A549 (cell line): ENCODE measurements at regions not wholly inside any gene's neighbourhood (a gene's known extent, or its start where the extent isn't known, plus 50 kb on each side); places are given as distances from the start of the nearest gene placed in this dataset.

Experiments used
- ATAC-seq, 2 experiments: fragments of 200-7000 bp in 1 of 2; fragments of >200 bp in 1 of 2; cut with Nextera tagmentation in 1 of 2; cut with Tn5 transposase in 1 of 2; 3 replicates each; pipeline versions ENCODE4 v1.8.0 to v1.9.1; 2018 to 2020; ENCODE audit warnings: mild to moderate bottlenecking in 1 of 2, moderate library complexity in 1 of 2
- CTCF ChIA-PET: fragments of 300-600 bp; sonication (Branson Sonifier 250); formaldehyde crosslinking; extraction: SDS; loops from one replicate; lab custom pipeline; 2021; ENCODE audit warnings: antibody characterized with exemption, inconsistent platforms; lab: Yijun Ruan, JAX
- POLR2A ChIA-PET: fragments of 350-600 bp; formaldehyde crosslinking; extraction: SDS; loops from one replicate; lab custom pipeline; 2021; ENCODE audit warnings: antibody characterized with exemption, inconsistent platforms; lab: Yijun Ruan, JAX
- DNase-seq, 2 experiments: peaks; one replicate each; pipeline versions ENCODE4 v3.0.0 to v3.0.0-alpha.2; 2011 to 2016; ENCODE audit warnings: low read depth in 1 of 2, low spot score in 1 of 2
- FAIRE-seq: peaks from 2 replicates; lab custom pipeline; 2011; peaks lifted over from hg19 to GRCh38; lab: Jason Lieb, UNC
- H3K27ac ChIP-seq, 2 experiments: fragments of >200 bp; sonication (Bioruptor Twin); formaldehyde crosslinking; 3 replicates each; pipeline ENCODE4 v1.5.1; 2016 to 2017
- H3K4me1 ChIP-seq: fragments of >200 bp; sonication (Bioruptor Twin); formaldehyde crosslinking; 3 replicates; pipeline ENCODE4 v1.6.1; 2016
- H3K4me2 ChIP-seq: fragments of >200 bp; sonication (Bioruptor Twin); formaldehyde crosslinking; 3 replicates; pipeline ENCODE4 v1.6.1; 2016
- H3K4me3 ChIP-seq: fragments of >200 bp; sonication (Bioruptor Twin); formaldehyde crosslinking; 3 replicates; pipeline ENCODE4 v1.5.1; 2016
- H3K9me3 ChIP-seq: fragments of >200 bp; sonication (Bioruptor Twin); formaldehyde crosslinking; 3 replicates; pipeline ENCODE4 v1.6.1; 2016
- BHLHE40 ChIP-seq: IDR thresholded peaks from 2 replicates; pipeline ENCODE4 v1.6.1; 2012; ENCODE audit warnings: low read depth, low read length, inconsistent platforms
- CBX8 ChIP-seq: fragments of 200-600 bp; sonication (generic); IDR thresholded peaks from 2 replicates; pipeline ENCODE4 v1.6.1; 2016
- CEBPB ChIP-seq, 2 experiments: fragments of >200 bp in 1 of 2; sonication (Bioruptor Twin) in 1 of 2; formaldehyde crosslinking in 1 of 2; IDR thresholded peaks; 2 replicates each; pipeline ENCODE4 v1.6.1; 2012 to 2016
- CHD4 ChIP-seq: fragments of 200-600 bp; sonication (generic); IDR thresholded peaks from 2 replicates; pipeline ENCODE4 v1.6.1; 2016; ENCODE audit warnings: antibody characterized with exemption, mild to moderate bottlenecking, borderline replicate concordance
- EHF ChIP-seq: fragments of 250-450 bp; sonication (Bioruptor Pico); IDR thresholded peaks from 2 replicates; pipeline ENCODE4 v1.5.0; 2020; ENCODE audit warnings: mild to moderate bottlenecking
- EP300 ChIP-seq, 2 experiments: fragments of >200 bp; sonication (Bioruptor Twin); formaldehyde crosslinking; IDR thresholded peaks; 2 replicates in 1 of 2; 3 replicates in 1 of 2; pipeline ENCODE4 v1.6.1; 2016 to 2017
- FOSB ChIP-seq: fragments of 250-450 bp; sonication (Bioruptor Pico); IDR thresholded peaks from 2 replicates; pipeline ENCODE4 v1.5.0; 2020; ENCODE audit warnings: mild to moderate bottlenecking, moderate library complexity
- HEYL ChIP-seq: fragments of 250-450 bp; sonication (Bioruptor Pico); IDR thresholded peaks from 2 replicates; pipeline ENCODE4 v1.8.0; 2021; ENCODE audit warnings: mild to moderate bottlenecking, moderate library complexity
- HOXB5 ChIP-seq: fragments of 250-450 bp; sonication (Bioruptor Pico); IDR thresholded peaks from 2 replicates; pipeline ENCODE4 v1.5.0; 2020; ENCODE audit warnings: mild to moderate bottlenecking, moderate library complexity
- JUN ChIP-seq, 2 experiments: fragments of >200 bp; sonication (Bioruptor Twin); formaldehyde crosslinking; IDR thresholded peaks; 2 replicates in 1 of 2; 3 replicates in 1 of 2; pipeline ENCODE4 v1.6.1; 2016 to 2017
- KDM5A ChIP-seq: fragments of 200-600 bp; sonication (generic); IDR thresholded peaks from 2 replicates; pipeline ENCODE4 v1.6.1; 2016; ENCODE audit warnings: antibody characterized with exemption, mild to moderate bottlenecking
- MAZ ChIP-seq: fragments of 150-350 bp; IDR thresholded peaks from 2 replicates; pipeline ENCODE4 v1.6.1; 2014; ENCODE audit warnings: antibody characterized with exemption, low read depth, low read length, borderline replicate concordance
- NFE2L2 ChIP-seq: fragments of 150-350 bp; conservative IDR thresholded peaks from 2 replicates; pipeline ENCODE4 v1.6.1; 2014; ENCODE audit warnings: low read length
- NPAS2 ChIP-seq: fragments of 250-450 bp; sonication (Bioruptor Pico); IDR thresholded peaks from 2 replicates; pipeline ENCODE4 v1.8.0; 2022; ENCODE audit warnings: mild to moderate bottlenecking, moderate library complexity, borderline replicate concordance
- NR3C1 ChIP-seq: fragments of >200 bp; sonication (Bioruptor Twin); formaldehyde crosslinking; IDR thresholded peaks from 3 replicates; pipeline ENCODE4 v1.6.1; 2017
- POLR2A ChIP-seq: IDR thresholded peaks from 2 replicates; pipeline ENCODE4 v1.6.1; 2012; ENCODE audit warnings: mild to moderate bottlenecking, low read length
- POLR2AphosphoS2 ChIP-seq: conservative IDR thresholded peaks from 2 replicates; pipeline ENCODE4 v1.6.1; 2012; ENCODE audit warnings: low read length, improper control_type of control experiment, inconsistent platforms
- RFX5 ChIP-seq: fragments of 450-650 bp; IDR thresholded peaks from 2 replicates; pipeline ENCODE4 v1.7.1; 2014; ENCODE audit warnings: antibody characterized with exemption, mild to moderate bottlenecking, moderate library complexity
- SMC3 ChIP-seq: fragments of >200 bp; sonication (Bioruptor Twin); formaldehyde crosslinking; IDR thresholded peaks from 3 replicates; pipeline ENCODE4 v1.6.1; 2018; ENCODE audit warnings: inconsistent platforms
- SREBF2 ChIP-seq: fragments of 450-650 bp; IDR thresholded peaks from 2 replicates; pipeline ENCODE4 v1.6.1; 2014; ENCODE audit warnings: mild to moderate bottlenecking, moderate library complexity
- TP53 ChIP-seq: fragments of 250-450 bp; sonication (Bioruptor Pico); IDR thresholded peaks from 2 replicates; pipeline ENCODE4 v1.5.0; 2021; ENCODE audit warnings: mild to moderate bottlenecking, moderate library complexity
- ZNF302 ChIP-seq: fragments of 250-450 bp; sonication (Bioruptor Pico); IDR thresholded peaks from 2 replicates; pipeline ENCODE4 v1.9.0; 2021; ENCODE audit warnings: inconsistent platforms, mild to moderate bottlenecking, moderate library complexity
- ZSCAN20 ChIP-seq: fragments of 250-450 bp; sonication (Bioruptor Pico); IDR thresholded peaks from 2 replicates; pipeline ENCODE4 v1.8.0; 2022; ENCODE audit warnings: mild to moderate bottlenecking, moderate library complexity
- WGBS: methylation state at CpG from one replicate; pipeline ENCODE4 v1.1.6; 2017; ENCODE audit errors: missing lambda C conversion rate; 5-methylcytosine and 5-hydroxymethylcytosine counted together
- TF ChIP-seq, protein P1 (sequence below): fragments of 250-450 bp; sonication (Bioruptor Pico); IDR thresholded peaks from 2 replicates; pipeline ENCODE4 v1.5.0; 2021; ENCODE audit warnings: mild to moderate bottlenecking, moderate library complexity, borderline replicate concordance
- TF ChIP-seq, protein P2 (sequence below): fragments of >200 bp; sonication (Bioruptor Twin); formaldehyde crosslinking; IDR thresholded peaks from 3 replicates; pipeline ENCODE4 v1.6.1; 2016
- TF ChIP-seq, protein P3 (sequence below): IDR thresholded peaks from 2 replicates; pipeline ENCODE4 v1.6.1; 2012
- TF ChIP-seq, protein P4 (sequence below): fragments of 200-600 bp; sonication (generic); IDR thresholded peaks from 2 replicates; pipeline ENCODE4 v1.6.1; 2016; ENCODE audit warnings: antibody characterized with exemption, mild to moderate bottlenecking, moderate library complexity

DNA sequence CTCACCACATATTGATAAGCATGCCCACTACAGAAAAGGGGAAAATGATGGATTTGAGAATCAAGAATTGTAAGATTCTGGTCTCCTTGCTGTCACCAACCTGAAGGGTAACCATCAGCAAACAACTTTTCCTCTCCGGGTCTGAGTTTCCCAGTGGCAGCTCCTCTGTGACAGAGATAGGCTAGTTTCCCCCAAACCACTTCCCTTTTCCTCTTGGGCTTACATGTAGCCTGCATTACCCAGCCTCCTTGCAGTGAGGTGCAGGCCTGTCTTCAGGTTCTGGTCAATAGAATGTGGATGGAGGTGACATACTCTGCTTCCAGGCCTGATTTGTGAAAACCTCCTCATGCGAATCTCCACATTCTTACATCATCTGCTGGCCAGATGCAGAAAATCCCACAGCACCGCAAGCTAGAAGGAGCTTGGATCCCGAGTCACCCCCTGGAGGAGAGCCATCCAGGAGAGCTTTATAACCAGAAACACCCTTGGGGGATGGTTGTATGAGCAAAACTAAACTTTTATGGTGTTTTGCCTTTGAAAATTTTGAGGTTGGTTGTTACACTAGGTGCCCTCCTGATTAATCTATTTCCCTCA lies 206.1 kb downstream of the RGS3 start:
- 73% methylated on average over 4 of the region's 4 CpGs for WGBS

DNA sequence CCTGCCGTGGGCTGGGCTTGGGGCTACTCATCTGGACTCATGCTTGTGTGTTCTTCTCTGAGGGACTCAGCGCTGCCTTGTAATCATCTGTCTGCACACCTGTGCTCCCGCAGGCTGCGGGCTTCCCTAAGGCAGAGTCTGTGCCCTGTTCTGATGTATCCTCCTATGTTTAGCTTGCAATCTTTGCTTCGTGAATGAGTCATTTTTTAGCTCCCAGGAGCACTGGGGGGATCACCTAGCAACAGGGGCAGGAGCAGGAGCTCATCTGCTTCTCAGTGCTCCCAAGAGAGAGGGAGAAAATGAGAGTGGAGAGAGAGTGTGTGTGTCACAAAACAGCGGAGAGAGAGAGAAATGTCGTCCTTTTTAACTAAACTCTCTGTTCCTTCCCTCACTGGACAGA lies 202.4 kb upstream of the ZNF618 start:
- Histone ChIP-seq H3K9me3 (no peaks in the 10 kb centered on the region), H3K4me1 (no peaks in the 10 kb centered on the region), H3K4me2 (no peak overlapping the region), H3K4me3 (no peak overlapping the region), H3K27ac (no peak overlapping the region)
- 58% methylated on average over 7 of the region's 7 CpGs for WGBS
- ATAC-seq (no peak), FAIRE-seq (no peak), DNase-seq (no peak)
- TF ChIP-seq EP300 (IDR thresholded peaks at IDR 0.05) = no peak
- TF ChIP-seq MAZ = no peak
- TF ChIP-seq, protein P1, sequence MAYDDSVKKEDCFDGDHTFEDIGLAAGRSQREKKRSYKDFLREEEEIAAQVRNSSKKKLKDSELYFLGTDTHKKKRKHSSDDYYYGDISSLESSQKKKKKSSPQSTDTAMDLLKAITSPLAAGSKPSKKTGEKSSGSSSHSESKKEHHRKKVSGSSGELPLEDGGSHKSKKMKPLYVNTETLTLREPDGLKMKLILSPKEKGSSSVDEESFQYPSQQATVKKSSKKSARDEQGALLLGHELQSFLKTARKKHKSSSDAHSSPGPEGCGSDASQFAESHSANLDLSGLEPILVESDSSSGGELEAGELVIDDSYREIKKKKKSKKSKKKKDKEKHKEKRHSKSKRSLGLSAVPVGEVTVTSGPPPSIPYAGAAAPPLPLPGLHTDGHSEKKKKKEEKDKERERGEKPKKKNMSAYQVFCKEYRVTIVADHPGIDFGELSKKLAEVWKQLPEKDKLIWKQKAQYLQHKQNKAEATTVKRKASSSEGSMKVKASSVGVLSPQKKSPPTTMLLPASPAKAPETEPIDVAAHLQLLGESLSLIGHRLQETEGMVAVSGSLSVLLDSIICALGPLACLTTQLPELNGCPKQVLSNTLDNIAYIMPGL (CRISPR knock-in tag) = no peak
- TF ChIP-seq JUN (IDR thresholded peaks at IDR 0.05) = no peak
- TF ChIP-seq, protein P2, sequence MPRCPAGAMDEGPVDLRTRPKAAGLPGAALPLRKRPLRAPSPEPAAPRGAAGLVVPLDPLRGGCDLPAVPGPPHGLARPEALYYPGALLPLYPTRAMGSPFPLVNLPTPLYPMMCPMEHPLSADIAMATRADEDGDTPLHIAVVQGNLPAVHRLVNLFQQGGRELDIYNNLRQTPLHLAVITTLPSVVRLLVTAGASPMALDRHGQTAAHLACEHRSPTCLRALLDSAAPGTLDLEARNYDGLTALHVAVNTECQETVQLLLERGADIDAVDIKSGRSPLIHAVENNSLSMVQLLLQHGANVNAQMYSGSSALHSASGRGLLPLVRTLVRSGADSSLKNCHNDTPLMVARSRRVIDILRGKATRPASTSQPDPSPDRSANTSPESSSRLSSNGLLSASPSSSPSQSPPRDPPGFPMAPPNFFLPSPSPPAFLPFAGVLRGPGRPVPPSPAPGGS = no peak
- TF ChIP-seq NPAS2 (CRISPR knock-in tag) = no peak
- TF ChIP-seq, protein P3, sequence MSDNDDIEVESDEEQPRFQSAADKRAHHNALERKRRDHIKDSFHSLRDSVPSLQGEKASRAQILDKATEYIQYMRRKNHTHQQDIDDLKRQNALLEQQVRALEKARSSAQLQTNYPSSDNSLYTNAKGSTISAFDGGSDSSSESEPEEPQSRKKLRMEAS = no peak
- CTCF ChIA-PET = interaction anchor here (1.0 to 5.9 kb wide), 7 partner anchors 8 to 617 kb away, joined by 3 to 29 read pairs (median 6); no protein-coding TSS in a partner anchor
- POLR2A ChIA-PET = no interaction called here

More for the DNA sequence above, 206.1 kb downstream of the RGS3 start:
- TF ChIP-seq POLR2AphosphoS2 (no peak), NFE2L2 (no peak), EHF (CRISPR knock-in tag) (no peak)
- TF ChIP-seq, protein P4, sequence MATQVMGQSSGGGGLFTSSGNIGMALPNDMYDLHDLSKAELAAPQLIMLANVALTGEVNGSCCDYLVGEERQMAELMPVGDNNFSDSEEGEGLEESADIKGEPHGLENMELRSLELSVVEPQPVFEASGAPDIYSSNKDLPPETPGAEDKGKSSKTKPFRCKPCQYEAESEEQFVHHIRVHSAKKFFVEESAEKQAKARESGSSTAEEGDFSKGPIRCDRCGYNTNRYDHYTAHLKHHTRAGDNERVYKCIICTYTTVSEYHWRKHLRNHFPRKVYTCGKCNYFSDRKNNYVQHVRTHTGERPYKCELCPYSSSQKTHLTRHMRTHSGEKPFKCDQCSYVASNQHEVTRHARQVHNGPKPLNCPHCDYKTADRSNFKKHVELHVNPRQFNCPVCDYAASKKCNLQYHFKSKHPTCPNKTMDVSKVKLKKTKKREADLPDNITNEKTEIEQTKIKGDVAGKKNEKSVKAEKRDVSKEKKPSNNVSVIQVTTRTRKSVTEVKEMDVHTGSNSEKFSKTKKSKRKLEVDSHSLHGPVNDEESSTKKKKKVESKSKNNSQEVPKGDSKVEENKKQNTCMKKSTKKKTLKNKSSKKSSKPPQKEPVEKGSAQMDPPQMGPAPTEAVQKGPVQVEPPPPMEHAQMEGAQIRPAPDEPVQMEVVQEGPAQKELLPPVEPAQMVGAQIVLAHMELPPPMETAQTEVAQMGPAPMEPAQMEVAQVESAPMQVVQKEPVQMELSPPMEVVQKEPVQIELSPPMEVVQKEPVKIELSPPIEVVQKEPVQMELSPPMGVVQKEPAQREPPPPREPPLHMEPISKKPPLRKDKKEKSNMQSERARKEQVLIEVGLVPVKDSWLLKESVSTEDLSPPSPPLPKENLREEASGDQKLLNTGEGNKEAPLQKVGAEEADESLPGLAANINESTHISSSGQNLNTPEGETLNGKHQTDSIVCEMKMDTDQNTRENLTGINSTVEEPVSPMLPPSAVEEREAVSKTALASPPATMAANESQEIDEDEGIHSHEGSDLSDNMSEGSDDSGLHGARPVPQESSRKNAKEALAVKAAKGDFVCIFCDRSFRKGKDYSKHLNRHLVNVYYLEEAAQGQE = no peak
- TF ChIP-seq, all 56 proteins: peak for 0
- Histone ChIP-seq H3K4me1 (no peaks in the 10 kb centered on the region), H3K4me3 (no peak overlapping the region), H3K9me3 (no peaks in the 10 kb centered on the region), H3K4me2 (no peak overlapping the region), H3K27ac (no peak overlapping the region)
- ChIA-PET POLR2A (interaction anchor here (0.6 kb wide), 1 partner anchor 723 kb away, joined by 3 read pairs; no protein-coding TSS in a partner anchor), CTCF (interaction anchor here (1.8 to 26.0 kb wide), 4 partner anchors 12 to 223 kb away, joined by 4 to 1349 read pairs (median 56); no protein-coding TSS in a partner anchor)
- DNase-seq (no peak), ATAC-seq (no peak), FAIRE-seq (no peak)

DNA sequence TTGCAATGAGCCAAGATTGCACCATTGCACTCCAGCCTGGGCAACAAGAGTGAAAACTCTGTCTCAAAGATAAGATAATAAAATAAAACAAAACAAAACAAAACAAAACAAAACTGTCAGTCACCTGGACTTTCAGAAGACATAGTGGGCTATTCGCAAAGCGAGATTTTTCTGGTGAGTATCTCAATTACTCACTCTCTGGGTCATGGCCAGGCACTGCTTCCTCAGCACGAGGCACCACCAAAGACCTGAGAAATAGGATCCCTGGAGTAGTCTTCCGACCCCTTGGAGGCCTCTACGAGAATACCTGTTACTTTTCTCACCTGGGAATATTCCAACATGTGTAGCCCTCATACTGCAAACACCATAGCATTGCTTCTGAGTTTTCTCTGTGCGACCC lies 201.7 kb upstream of the ZNF618 start:
- H3K27ac ChIP-seq = no peak overlapping the region
- WGBS = 67% methylated on average over 6 of the region's 6 CpGs
- ChIA-PET CTCF (interaction anchor here (1.0 to 5.9 kb wide), 6 partner anchors 8 to 228 kb away, joined by 3 to 29 read pairs (median 6); no protein-coding TSS in a partner anchor), POLR2A (no interaction called here)
- no peaks in the 10 kb centered on the region for H3K9me3 ChIP-seq
- H3K4me2 ChIP-seq = no peak overlapping the region
- H3K4me1 ChIP-seq = no peaks in the 10 kb centered on the region
- ATAC-seq = no peak
- H3K4me3 ChIP-seq = no peak overlapping the region
- no peak for FAIRE-seq
- DNase-seq = no peak
- TF ChIP-seq FOSB (no peak), NFE2L2 (no peak), SREBF2 (no peak), CEBPB (IDR thresholded peaks at IDR 0.05) (no peak), SMC3 (no peak), KDM5A (no peak), NR3C1 (no peak), TP53 (no peak), CBX8 (no peak), ZNF302 (CRISPR knock-in tag) (no peak), BHLHE40 (no peak), RFX5 (no peak), CHD4 (no peak), HOXB5 (CRISPR knock-in tag) (no peak), HEYL (CRISPR knock-in tag) (no peak), ZSCAN20 (CRISPR knock-in tag) (no peak), POLR2A (no peak)
- TF ChIP-seq, protein P3 = no peak
- TF ChIP-seq, protein P2 = no peak
